Coronary artery (tissue), 2 donors: ENCODE measurements at regions not wholly inside any gene's neighbourhood (a gene's known extent, or its start where the extent isn't known, plus 50 kb on each side); places are given as distances from the start of the nearest gene placed in this dataset.

ENCODE experiments used
- DNase-seq: peaks from one replicate; pipeline ENCODE4 v3.0.0-alpha.2; 2017; ENCODE audit warnings: low spot score
- H3K27ac ChIP-seq, 2 donors: fragments of 200-600 bp; sonication (generic); one replicate each; pipeline ENCODE4 v1.5.1; 2016 to 2019
- H3K4me3 ChIP-seq: fragments of 200-600 bp; sonication (generic); 2 replicates; pipeline ENCODE4 v1.5.1; 2016; ENCODE audit warnings: mild to moderate bottlenecking, moderate library complexity
- CTCF ChIP-seq: fragments of 200-600 bp; sonication (generic); IDR thresholded peaks from one replicate; pipeline ENCODE4 v1.5.1; 2019; ENCODE audit warnings: antibody characterized with exemption

DNA sequence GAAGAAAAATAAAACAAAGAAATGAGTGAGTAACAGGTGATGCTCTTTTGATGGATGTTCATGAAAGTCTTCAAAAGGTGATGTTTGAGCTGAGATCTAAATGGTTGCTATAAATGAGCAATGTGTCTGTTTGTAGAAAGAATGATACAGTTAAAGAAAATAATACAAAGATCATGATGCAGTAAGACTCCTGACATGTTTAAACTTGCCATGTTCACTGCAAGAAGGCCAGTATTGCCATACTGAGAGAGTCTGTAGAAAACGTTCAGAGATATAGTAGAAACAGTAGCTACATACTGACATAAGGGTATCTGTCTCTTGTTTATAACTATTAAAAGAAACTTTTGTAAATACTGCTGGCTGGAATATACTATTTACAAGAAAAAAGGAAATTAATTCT lies 1609.2 kb upstream of the ACO1 start:
- DNase-seq: no peak
- H3K27ac ChIP-seq: no peak overlapping the region
- H3K4me3 ChIP-seq: no peak overlapping the region
- no peak for TF ChIP-seq CTCF

GRCh38 chr9:30796764-30797163 lies 1587.7 kb upstream of the ACO1 start:
- H3K4me3 ChIP-seq: no peak overlapping the region
- no peak for DNase-seq
- no peak overlapping the region for H3K27ac ChIP-seq
- no peak for TF ChIP-seq CTCF

DNA sequence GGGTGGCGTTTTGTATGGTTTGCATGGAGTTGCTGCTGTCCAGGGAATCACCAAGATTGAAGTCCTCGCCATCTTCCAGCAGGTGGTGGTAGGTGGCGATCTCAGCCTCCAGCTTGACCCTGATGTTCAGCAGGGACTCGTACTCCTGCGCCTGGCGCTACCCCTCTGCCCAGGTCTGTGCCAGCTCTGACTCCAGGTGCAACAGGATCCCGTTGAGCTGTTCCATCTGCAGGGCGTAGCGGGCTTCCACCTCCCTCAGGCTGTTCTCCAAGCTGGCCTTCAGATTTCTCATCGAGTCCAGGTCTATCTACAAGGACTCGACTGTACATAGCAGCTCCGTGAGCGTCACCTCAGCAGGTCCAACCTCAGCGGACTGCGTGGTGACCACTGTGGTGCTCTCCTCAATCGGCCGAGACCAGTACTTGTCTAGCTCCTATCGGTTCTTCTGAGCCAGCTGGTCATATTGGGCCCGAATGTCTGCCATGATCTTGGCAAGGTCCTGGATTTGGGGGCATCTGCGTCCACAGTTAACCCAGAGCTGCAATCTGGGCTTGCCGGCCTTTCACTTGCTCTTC lies 1584.8 kb upstream of the ACO1 start:
- no peak for TF ChIP-seq CTCF
- Histone ChIP-seq H3K27ac (no peak overlapping the region), H3K4me3 (no peak overlapping the region)
- no peak for DNase-seq

DNA sequence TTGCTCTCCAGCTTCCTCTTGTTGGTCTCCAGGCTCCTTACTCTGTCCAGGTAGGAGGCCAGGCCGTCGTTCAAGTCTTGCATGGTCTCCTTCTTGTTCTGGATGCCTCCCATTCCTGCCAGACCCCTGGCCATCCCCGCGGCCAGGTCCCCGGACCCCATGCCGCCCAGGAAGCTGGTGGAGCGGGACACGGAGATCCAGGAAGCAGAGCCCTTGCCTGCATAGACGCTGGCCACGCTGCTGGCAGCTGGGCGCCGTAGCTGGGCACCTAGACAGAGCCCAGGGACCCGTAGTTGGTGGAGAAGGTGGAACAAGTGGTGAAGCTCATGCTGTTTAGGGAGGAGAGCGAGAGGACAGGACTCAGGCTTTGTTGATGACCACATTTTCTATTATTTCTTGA lies 1584.0 kb upstream of the ACO1 start:
- Histone ChIP-seq H3K4me3 (no peak overlapping the region), H3K27ac (no peak overlapping the region)
- no peak for DNase-seq
- no peak for TF ChIP-seq CTCF

GRCh38 chr9:30812821-30813220 lies 1571.6 kb upstream of the ACO1 start:
- Histone ChIP-seq H3K27ac (no peak overlapping the region), H3K4me3 (no peak overlapping the region)
- TF ChIP-seq CTCF: no peak
- DNase-seq: no peak

DNA sequence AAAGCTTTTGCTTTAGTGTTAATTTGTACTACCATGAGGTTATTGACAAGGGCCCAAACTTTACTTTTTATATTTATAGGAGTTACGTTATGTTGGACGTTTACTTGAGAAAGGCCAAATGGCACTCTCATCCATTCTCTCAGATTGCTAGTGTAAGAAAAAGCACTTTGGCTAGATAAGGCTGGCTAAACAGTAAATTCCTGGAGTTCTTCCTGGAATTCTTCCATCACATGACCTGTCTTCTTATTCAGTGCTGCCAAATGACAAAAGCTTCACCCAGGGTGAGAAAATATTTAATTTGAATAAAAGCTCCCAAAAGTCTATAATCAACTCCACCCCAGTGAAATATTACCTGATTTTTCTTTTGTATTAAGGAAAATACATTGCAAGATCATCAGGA lies 1568.9 kb upstream of the ACO1 start:
- no peak for DNase-seq
- no peak for TF ChIP-seq CTCF
- Histone ChIP-seq H3K27ac (no peak overlapping the region), H3K4me3 (no peak overlapping the region)

GRCh38 chr9:30845136-30845535 lies 1539.3 kb upstream of the ACO1 start:
- Histone ChIP-seq H3K4me3 (no peak overlapping the region), H3K27ac (no peak overlapping the region)
- no peak for TF ChIP-seq CTCF
- no peak for DNase-seq
